ENCODE measurements at regions not wholly inside any gene's neighbourhood (a gene's known extent, or its start where the extent isn't known, plus 50 kb on each side); places are given as distances from the start of the nearest gene placed in this dataset.

- no peak for TF ChIP-seq CTCF (IDR thresholded peaks at IDR 0.05)
- no peak for TF ChIP-seq EZH2 (IDR thresholded peaks at IDR 0.05)
These were observed 495.7 kb upstream of the VRK2 start for GRCh38 chr2:57550912-57551311.
